Panc1 (cell line): ENCODE measurements at regions not wholly inside any gene's neighbourhood (a gene's known extent, or its start where the extent isn't known, plus 50 kb on each side); places are given as distances from the start of the nearest gene placed in this dataset.

Experiments
- ATAC-seq: fragments of 200-7000 bp; cut with Tn5 transposase; 2 replicates; pipeline ENCODE4 v1.9.1; 2020; ENCODE audit warnings: mild to moderate bottlenecking, moderate library complexity
- BruUV-seq: library from RNA; stranded (reverse); fragments of 400-500 nt; replicated peaks from 2 replicates; lab custom pipeline; 2021; lab: Mats Ljungman, UMichigan
- CTCF ChIA-PET: fragments of 300-600 bp; sonication (Branson Sonifier 250); formaldehyde crosslinking; loops from one replicate; lab custom pipeline; 2022; ENCODE audit warnings: antibody characterized with exemption; lab: Charles Lee
- POLR2A ChIA-PET: fragments of 300-600 bp; sonication (Branson Sonifier 250); formaldehyde crosslinking; loops from one replicate; lab custom pipeline; 2022; ENCODE audit warnings: antibody characterized with exemption; lab: Charles Lee
- DNase-seq: peaks from one replicate; pipeline ENCODE4 v3.0.0-alpha.2; 2010; ENCODE audit warnings: low read depth, low spot score
- H3K27ac ChIP-seq: 2 replicates; pipeline ENCODE4 v1.5.1; 2011; ENCODE audit warnings: mild to moderate bottlenecking, low read length, inconsistent platforms
- H3K27me3 ChIP-seq: fragments of 200-500 bp; sonication (Bioruptor generic); 2 replicates; pipeline ENCODE4 v1.6.0; 2014; ENCODE audit warnings: low read length, inconsistent platforms; ENCODE audit not compliant: control insufficient read depth, insufficient read depth
- H3K36me3 ChIP-seq: fragments of 200-500 bp; sonication (Bioruptor generic); 2 replicates; pipeline ENCODE4 v1.5.1; 2014; ENCODE audit warnings: inconsistent platforms, mild to moderate bottlenecking, low read length, moderate library complexity; ENCODE audit not compliant: control insufficient read depth, insufficient read depth
- H3K4me1 ChIP-seq: 2 replicates; pipeline ENCODE4 v1.5.1; 2011; ENCODE audit warnings: inconsistent platforms, mild to moderate bottlenecking, low read length, moderate library complexity; ENCODE audit not compliant: control insufficient read depth, insufficient read depth
- H3K4me3 ChIP-seq, 2 experiments: 2 replicates each; pipeline ENCODE4 v1.5.1; 2011 to 2012; ENCODE audit warnings: low read depth in 2 of 2, low read length in 2 of 2, mild to moderate bottlenecking in 2 of 2, inconsistent platforms in 1 of 2, moderate library complexity in 1 of 2
- H3K9me3 ChIP-seq: fragments of 200-500 bp; sonication (Bioruptor generic); 2 replicates; pipeline ENCODE4 v1.5.1; 2014; ENCODE audit warnings: low read depth, mild to moderate bottlenecking, inconsistent platforms, low read length, moderate library complexity; ENCODE audit not compliant: control insufficient read depth, insufficient read depth
- CTCF ChIP-seq: fragments of 450-650 bp; IDR thresholded peaks from 2 replicates; pipeline ENCODE4 v1.5.1; 2017; ENCODE audit warnings: mild to moderate bottlenecking
- POLR2AphosphoS5 ChIP-seq: IDR thresholded peaks from 2 replicates; pipeline ENCODE4 v1.6.1; 2012; ENCODE audit warnings: mild to moderate bottlenecking, low read depth, low read length, moderate library complexity
- REST ChIP-seq, 2 experiments: IDR thresholded peaks; 2 replicates each; pipeline ENCODE4 v1.6.1; 2011 to 2012; ENCODE audit warnings: low read depth in 2 of 2, control low read depth in 1 of 2, low read length in 1 of 2, mild to moderate bottlenecking in 1 of 2, moderate library complexity in 1 of 2; ENCODE audit not compliant: insufficient read depth in 1 of 2
- SIN3A ChIP-seq: IDR thresholded peaks from 2 replicates; pipeline ENCODE4 v1.6.1; 2012; ENCODE audit warnings: low read depth, mild to moderate bottlenecking, low read length, moderate library complexity, borderline replicate concordance; ENCODE audit not compliant: insufficient read depth
- TCF7L2 ChIP-seq: IDR thresholded peaks from 2 replicates; pipeline ENCODE4 v1.6.1; 2011; ENCODE audit warnings: mild to moderate bottlenecking, low read depth, low read length, inconsistent platforms
- in situ Hi-C: cut with HindIII; loops from 2 replicates; pipeline ENCODE4 v1.10.0; 2016; ENCODE audit warnings: low sequenced_read_pairs, low pct_unique_long_range_greater_than_20kb
- intact Hi-C: fragments of 100-400 bp; cut with micrococcal nuclease; formaldehyde crosslinking; loops from one replicate; pipeline ENCODE4 v1.10.0; 2022; ENCODE audit not compliant: unreplicated experiment

- ATAC-seq (peak; percentile 66; the same call in 1 of the 2 replicates), DNase-seq (peak; percentile 12)
- no peaks in the 10 kb centered on the region for H3K27me3 ChIP-seq
- TF ChIP-seq CTCF (peak; percentile 62), REST (IDR thresholded peaks at IDR 0.05; ENCODE audit: insufficient read depth in 1 of 2, low read depth in 2 of 2, low read length in 1 of 2) (no peak)
- BruUV-seq, result no TSS peak
- POLR2A ChIA-PET, result no interaction called here
- no peaks in the 10 kb centered on the region for H3K36me3 ChIP-seq
- in situ Hi-C loops (no loop called here), intact Hi-C loops (no loop called here)
- no peaks in the 10 kb centered on the region for H3K9me3 ChIP-seq
- no peak overlapping the region for H3K4me3 ChIP-seq
- CTCF ChIA-PET, result interaction anchor here (0.9 kb wide), 1 partner anchor 77 kb away, joined by 3 read pairs; no protein-coding TSS in a partner anchor
- no peak overlapping the region for H3K27ac ChIP-seq
- no peaks in the 10 kb centered on the region for H3K4me1 ChIP-seq
Measured at GRCh38 chrX:63128509-63128908, 222.6 kb downstream of the SPIN4 start.

GRCh38 chrX:63115196-63115595, 235.9 kb downstream of the SPIN4 start:
- Histone ChIP-seq H3K36me3 (no peaks in the 10 kb centered on the region), H3K9me3 (no peaks in the 10 kb centered on the region), H3K27me3 (no peaks in the 10 kb centered on the region), H3K4me1 (no peaks in the 10 kb centered on the region), H3K27ac (no peak overlapping the region), H3K4me3 (no peak overlapping the region)
- POLR2A ChIA-PET, result no interaction called here
- ATAC-seq (no peak), DNase-seq (no peak)
- BruUV-seq, result no TSS peak
- intact Hi-C loops (no loop called here), in situ Hi-C loops (no loop called here)
- CTCF ChIA-PET, result no interaction called here
- no peak for TF ChIP-seq REST (IDR thresholded peaks at IDR 0.05; ENCODE audit: insufficient read depth in 1 of 2, low read depth in 2 of 2, low read length in 1 of 2)
- no peak for TF ChIP-seq TCF7L2
- no peak for TF ChIP-seq POLR2AphosphoS5
- no peak for TF ChIP-seq CTCF
- no peak for TF ChIP-seq SIN3A
